Adrenal gland (tissue), 9 donors: ENCODE measurements at regions not wholly inside any gene's neighbourhood (a gene's known extent, or its start where the extent isn't known, plus 50 kb on each side); places are given as distances from the start of the nearest gene placed in this dataset.

Experiments used
- DNase-seq, 7 donors: peaks; one replicate each; pipeline ENCODE4 v3.0.0-alpha.2; 2019 to 2020
- H3K27ac ChIP-seq, 5 donors: fragments of 200-600 bp; sonication (generic) in 4 of 5; 1 replicate in 3 of 5; 2 replicates in 2 of 5; pipeline versions ENCODE4 v1.5.1 to v1.8.0; 2016 to 2020; ENCODE audit warnings: mild to moderate bottlenecking in 1 of 5
- H3K27me3 ChIP-seq: fragments of 200-600 bp; 2 replicates; pipeline ENCODE4 v1.8.0; 2021
- H3K36me3 ChIP-seq, 2 donors: fragments of 200-600 bp; replicated peaks in 1 of 2; 1 replicate in 1 of 2; 2 replicates in 1 of 2; pipeline versions ENCODE4 v1.5.1 to v1.8.0; 2018 to 2022
- H3K4me1 ChIP-seq, 2 donors: fragments of 200-600 bp; replicated peaks in 1 of 2; 1 replicate in 1 of 2; 2 replicates in 1 of 2; pipeline versions ENCODE4 v1.5.1 to v1.8.0; 2018 to 2021
- H3K4me3 ChIP-seq, 4 donors: fragments of 200-600 bp; sonication (generic) in 3 of 4; one replicate each; pipeline ENCODE4 v1.5.1; 2016 to 2018
- H3K9me3 ChIP-seq, 3 donors: fragments of 200-600 bp; sonication (generic) in 1 of 3; replicated peaks in 1 of 3; 1 replicate in 2 of 3; 2 replicates in 1 of 3; pipeline versions ENCODE4 v1.5.1 to v1.8.0; 2016 to 2021
- POLR2A ChIP-seq, 2 donors: fragments of 450-650 bp; IDR thresholded peaks; one replicate each; pipeline ENCODE4 v1.6.1; 2017; ENCODE audit warnings: antibody characterized with exemption in 2 of 2, mild to moderate bottlenecking in 2 of 2, moderate library complexity in 1 of 2
- WGBS, 4 donors: extraction: QIAGEN DNeasy Blood & Tissue Kit in 2 of 4; methylation state at CpG; one replicate each; pipeline versions ENCODE4 v1.1.5 to v1.1.7; 2013 to 2017; 5-methylcytosine and 5-hydroxymethylcytosine counted together
- intact Hi-C, 2 donors: fragments of 100-400 bp; cut with DNase I; formaldehyde crosslinking; loops; one replicate each; pipeline versions ENCODE4 v1.14.1 to v1.15.0; 2022 to 2023
- TF ChIP-seq, protein P1 (sequence below), 6 experiments: fragments of 450-650 bp in 4 of 6; fragments of 200-600 bp in 2 of 6; sonication (generic) in 1 of 6; IDR thresholded peaks; 1 replicate in 5 of 6; 2 replicates in 1 of 6; pipeline versions ENCODE4 v1.5.1 to v1.8.0; 2016 to 2021; ENCODE audit warnings: antibody characterized with exemption in 6 of 6, mild to moderate bottlenecking in 2 of 6, moderate library complexity in 1 of 6
- donor health status: healthy with polysubstance abuse.
- donor health status: Bipolar disorder and iron deficiency.
- donor health status: DM: yes; HTN: yes; CAD: no.
- donor health status: DM: no; HTN: no; CAD: no.
- donor health status: DM: no; HTN: no; CAD: no.

DNA sequence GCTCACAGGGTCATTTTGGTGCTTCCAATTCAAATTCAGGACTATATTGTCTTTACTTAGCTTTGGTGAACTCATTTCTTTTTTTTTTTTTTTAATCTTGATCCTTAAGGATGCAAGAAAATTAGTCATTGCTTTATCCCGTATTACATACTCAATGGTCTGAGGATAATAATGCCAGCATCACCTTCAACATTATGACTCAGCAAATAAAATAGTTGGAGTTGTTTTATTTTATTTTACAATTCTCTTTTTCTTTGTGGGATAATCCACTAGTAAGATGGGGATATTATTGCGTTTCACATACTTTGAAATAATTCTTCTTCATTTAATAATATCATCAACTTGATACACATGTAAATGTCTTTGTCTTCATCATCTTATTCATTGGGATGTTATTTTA lies 954.9 kb upstream of the GYPC start:
- Histone ChIP-seq H3K4me3 (no peak overlapping the region), H3K9me3 (no peaks in the 10 kb centered on the region), H3K27ac (no peak overlapping the region), H3K36me3 (no peaks in the 10 kb centered on the region), H3K4me1 (no peaks in the 10 kb centered on the region), H3K27me3 (no peaks in the 10 kb centered on the region)
- TF ChIP-seq, protein P1, sequence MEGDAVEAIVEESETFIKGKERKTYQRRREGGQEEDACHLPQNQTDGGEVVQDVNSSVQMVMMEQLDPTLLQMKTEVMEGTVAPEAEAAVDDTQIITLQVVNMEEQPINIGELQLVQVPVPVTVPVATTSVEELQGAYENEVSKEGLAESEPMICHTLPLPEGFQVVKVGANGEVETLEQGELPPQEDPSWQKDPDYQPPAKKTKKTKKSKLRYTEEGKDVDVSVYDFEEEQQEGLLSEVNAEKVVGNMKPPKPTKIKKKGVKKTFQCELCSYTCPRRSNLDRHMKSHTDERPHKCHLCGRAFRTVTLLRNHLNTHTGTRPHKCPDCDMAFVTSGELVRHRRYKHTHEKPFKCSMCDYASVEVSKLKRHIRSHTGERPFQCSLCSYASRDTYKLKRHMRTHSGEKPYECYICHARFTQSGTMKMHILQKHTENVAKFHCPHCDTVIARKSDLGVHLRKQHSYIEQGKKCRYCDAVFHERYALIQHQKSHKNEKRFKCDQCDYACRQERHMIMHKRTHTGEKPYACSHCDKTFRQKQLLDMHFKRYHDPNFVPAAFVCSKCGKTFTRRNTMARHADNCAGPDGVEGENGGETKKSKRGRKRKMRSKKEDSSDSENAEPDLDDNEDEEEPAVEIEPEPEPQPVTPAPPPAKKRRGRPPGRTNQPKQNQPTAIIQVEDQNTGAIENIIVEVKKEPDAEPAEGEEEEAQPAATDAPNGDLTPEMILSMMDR (IDR thresholded peaks at IDR 0.05): no peak
- TF ChIP-seq POLR2A (IDR thresholded peaks at IDR 0.05): no peak
- no peak for DNase-seq
- intact Hi-C loops: no loop called here
- WGBS, 4 donors: 69 to 93% (median 73%) methylated on average over 2 of the region's 2 CpGs

- Histone ChIP-seq H3K36me3 (no peaks in the 10 kb centered on the region), H3K4me1 (no peaks in the 10 kb centered on the region), H3K27ac (no peak overlapping the region), H3K9me3 (no peaks in the 10 kb centered on the region), H3K27me3 (no peaks in the 10 kb centered on the region), H3K4me3 (no peak overlapping the region)
- WGBS, 4 donors: 68 to 79% (median 70%) methylated on average over 1 of the region's 1 CpG
- no peak for DNase-seq
- intact Hi-C loops: no loop called here
- no peak for TF ChIP-seq POLR2A (IDR thresholded peaks at IDR 0.05)
- TF ChIP-seq, protein P1 (IDR thresholded peaks at IDR 0.05): no peak
These were observed 948.3 kb upstream of the GYPC start for GRCh38 chr2:125707611-125708010.

DNA sequence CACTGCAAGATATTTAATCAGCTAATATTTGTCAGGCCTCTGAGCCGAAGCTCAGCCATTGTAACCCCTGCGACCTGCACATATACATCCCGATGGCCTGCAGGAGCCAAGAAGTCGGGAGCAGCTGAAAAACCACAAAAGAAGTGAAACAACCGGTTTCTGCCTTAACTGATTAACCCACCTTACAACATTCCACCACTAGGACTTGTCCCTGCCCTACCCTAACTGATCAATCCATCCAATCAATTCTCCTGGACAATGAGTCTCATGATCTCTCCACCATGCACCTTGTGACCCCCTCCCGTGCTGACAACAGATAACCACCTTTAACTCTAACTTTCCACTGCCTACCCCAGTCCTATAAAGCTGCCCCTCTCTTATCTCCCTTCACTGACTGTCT lies 945.4 kb upstream of the GYPC start:
- Histone ChIP-seq H3K9me3 (no peaks in the 10 kb centered on the region), H3K27me3 (no peaks in the 10 kb centered on the region), H3K36me3 (no peaks in the 10 kb centered on the region), H3K27ac (no peak overlapping the region), H3K4me3 (no peak overlapping the region), H3K4me1 (no peaks in the 10 kb centered on the region)
- intact Hi-C loops: no loop called here
- DNase-seq: no peak
- no peak for TF ChIP-seq POLR2A (IDR thresholded peaks at IDR 0.05)
- TF ChIP-seq, protein P1 (IDR thresholded peaks at IDR 0.05): no peak
- WGBS, 4 donors: 56 to 65% (median 59%) methylated on average over 6 of the region's 6 CpGs

- no peaks in the 10 kb centered on the region for H3K4me1 ChIP-seq
- no peaks in the 10 kb centered on the region for H3K27me3 ChIP-seq
- no peak for TF ChIP-seq POLR2A (IDR thresholded peaks at IDR 0.05)
- TF ChIP-seq, protein P1 (IDR thresholded peaks at IDR 0.05): no peak
- H3K27ac ChIP-seq: no peak overlapping the region
- no peak for DNase-seq
- H3K9me3 ChIP-seq: no peaks in the 10 kb centered on the region
- H3K36me3 ChIP-seq: no peaks in the 10 kb centered on the region
- intact Hi-C loops: no loop called here
- no peak overlapping the region for H3K4me3 ChIP-seq
- 44 to 57% (median 52%) methylated on average over 1 of the region's 1 CpG for WGBS, 4 donors
These were observed 944.9 kb upstream of the GYPC start for GRCh38 chr2:125711075-125711474.
